GM12874 (cell line): ENCODE measurements at regions not wholly inside any gene's neighbourhood (a gene's known extent, or its start where the extent isn't known, plus 50 kb on each side); places are given as distances from the start of the nearest gene placed in this dataset.

Experiments used
- TF ChIP-seq, protein P1 (sequence below): IDR thresholded peaks from 2 replicates; pipeline ENCODE4 v1.5.1; 2011; ENCODE audit warnings: low read depth, mild to moderate bottlenecking, control low read depth, low read length, moderate library complexity; ENCODE audit not compliant: insufficient read depth

DNA sequence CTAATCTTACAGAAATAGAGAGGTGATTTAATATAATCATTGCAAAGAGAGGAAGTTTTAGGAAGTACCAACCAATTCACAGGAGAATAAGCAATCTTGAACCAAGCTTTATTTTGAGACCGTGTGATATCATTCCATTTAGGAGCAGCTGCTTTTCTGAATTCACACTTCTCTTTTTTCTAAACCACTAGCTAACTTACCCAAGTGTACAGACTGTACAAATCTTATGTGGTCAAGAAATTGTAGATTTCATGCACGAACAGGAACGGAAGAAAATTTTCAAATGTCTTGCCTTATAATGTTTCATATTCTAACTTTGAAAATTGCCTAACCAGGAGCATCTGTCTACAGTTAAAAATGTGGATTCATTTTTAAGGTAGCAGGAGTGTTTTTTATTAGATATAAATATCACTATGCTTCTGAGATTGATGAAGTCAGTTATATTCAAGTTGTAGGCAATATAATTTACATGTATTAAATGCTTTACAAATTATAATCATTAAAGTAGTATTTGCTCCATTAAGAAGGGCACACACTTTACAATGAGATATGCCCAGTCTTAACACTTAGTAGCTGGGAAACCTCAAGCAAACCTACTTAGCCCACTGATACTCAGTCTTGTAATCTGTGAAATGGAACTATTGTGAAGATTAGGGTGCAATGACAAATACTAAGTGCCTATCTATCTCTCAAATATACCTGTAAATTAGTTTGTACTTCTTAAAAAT, 86.7 kb upstream of the FOXN2 start:
- TF ChIP-seq, protein P1, sequence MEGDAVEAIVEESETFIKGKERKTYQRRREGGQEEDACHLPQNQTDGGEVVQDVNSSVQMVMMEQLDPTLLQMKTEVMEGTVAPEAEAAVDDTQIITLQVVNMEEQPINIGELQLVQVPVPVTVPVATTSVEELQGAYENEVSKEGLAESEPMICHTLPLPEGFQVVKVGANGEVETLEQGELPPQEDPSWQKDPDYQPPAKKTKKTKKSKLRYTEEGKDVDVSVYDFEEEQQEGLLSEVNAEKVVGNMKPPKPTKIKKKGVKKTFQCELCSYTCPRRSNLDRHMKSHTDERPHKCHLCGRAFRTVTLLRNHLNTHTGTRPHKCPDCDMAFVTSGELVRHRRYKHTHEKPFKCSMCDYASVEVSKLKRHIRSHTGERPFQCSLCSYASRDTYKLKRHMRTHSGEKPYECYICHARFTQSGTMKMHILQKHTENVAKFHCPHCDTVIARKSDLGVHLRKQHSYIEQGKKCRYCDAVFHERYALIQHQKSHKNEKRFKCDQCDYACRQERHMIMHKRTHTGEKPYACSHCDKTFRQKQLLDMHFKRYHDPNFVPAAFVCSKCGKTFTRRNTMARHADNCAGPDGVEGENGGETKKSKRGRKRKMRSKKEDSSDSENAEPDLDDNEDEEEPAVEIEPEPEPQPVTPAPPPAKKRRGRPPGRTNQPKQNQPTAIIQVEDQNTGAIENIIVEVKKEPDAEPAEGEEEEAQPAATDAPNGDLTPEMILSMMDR, result no peak

DNA sequence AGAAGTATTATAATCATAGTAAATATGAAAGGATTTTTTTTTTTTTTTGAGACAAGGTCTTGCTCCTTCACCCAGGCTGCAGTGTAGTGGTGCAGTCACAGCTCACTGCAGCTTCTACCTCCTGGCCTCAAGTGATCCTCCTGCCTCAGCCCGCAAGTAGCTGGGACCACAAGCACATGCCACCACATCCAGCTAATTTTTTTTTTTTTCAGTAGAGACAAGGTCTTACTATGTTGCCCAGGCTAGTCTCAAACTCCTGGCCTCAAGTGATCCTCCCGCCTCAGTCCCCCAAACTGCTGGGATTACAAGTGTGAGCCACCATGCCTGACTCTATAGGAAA, 86.2 kb upstream of the FOXN2 start:
- TF ChIP-seq, protein P1, result no peak

DNA sequence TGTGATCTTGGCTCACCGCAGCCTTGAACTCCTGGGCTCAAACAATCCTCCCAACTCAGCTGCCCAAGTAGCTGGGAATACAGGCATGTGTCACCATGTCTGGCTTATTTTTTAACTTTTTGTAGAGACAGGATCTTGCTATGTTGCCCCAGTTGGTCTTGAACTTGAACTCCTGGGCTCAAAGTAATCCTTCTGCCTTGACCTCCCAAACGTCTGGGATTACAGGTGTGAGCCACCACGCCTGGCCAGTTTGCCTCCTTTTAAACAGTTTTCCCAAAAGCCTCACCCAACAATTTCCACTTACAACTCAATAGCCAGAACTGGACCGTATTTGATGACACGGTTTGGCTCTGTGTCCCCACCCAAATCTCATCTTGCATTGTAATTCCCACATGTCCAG, 85.4 kb upstream of the FOXN2 start:
- TF ChIP-seq, protein P1, result no peak

DNA sequence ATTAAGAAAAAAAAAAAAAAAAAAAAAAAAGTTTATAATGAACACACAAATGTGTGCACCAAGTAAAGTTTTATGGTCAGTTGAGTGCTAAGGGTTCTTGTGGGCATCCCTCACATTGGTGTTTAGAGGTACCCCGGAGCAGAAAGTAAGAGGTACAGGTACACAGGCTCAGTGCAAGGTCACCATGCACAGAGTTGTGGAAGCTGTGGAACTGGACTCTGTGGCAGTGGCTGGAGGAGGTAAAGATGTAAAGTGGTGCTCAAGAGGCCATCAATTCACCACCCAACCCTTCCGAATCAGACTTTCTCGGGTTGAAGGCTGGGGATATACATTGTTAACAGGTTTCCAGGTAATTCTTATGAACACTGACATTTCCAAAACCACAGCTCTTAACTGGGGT, 83.6 kb upstream of the FOXN2 start:
- TF ChIP-seq, protein P1, result no peak

DNA sequence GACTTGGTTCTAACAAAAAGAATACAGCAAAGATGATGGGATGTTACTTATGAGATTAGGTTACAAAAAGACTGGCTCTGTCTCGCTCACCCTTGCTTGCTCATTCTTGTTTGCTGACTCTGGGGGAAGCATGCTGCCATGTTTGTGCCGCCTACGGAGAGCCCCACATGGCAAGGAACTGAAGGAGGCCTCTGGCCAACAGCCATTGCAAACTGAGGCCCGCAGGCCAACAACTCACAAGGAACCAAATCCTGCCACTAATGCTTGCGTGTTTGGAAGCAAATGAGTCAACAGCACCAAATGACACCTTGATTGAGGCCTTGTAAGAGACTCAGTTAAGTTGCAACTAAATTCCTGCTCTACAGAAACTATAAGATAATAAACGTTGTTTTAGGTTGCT, 82.1 kb upstream of the FOXN2 start:
- TF ChIP-seq, protein P1, result no peak

DNA sequence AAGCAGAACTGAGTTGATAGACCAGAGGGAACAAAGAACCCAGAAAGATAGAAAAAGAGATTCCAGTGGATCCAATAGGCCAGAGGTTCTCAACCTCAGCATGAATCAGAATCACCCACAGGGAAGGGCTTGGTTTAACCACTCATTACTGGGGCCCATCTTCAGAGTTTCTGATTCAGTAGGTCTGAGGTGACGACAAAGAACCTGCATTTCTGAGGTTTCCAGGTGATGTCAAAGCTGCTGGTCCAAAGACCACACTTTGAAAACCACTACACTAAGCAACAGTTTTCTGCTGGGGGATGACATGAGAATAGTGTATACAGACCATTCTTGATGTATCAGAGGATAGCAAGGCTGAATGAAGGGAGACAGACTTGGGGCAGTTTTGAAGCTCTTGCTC, 81.5 kb upstream of the FOXN2 start:
- TF ChIP-seq, protein P1, result no peak

DNA sequence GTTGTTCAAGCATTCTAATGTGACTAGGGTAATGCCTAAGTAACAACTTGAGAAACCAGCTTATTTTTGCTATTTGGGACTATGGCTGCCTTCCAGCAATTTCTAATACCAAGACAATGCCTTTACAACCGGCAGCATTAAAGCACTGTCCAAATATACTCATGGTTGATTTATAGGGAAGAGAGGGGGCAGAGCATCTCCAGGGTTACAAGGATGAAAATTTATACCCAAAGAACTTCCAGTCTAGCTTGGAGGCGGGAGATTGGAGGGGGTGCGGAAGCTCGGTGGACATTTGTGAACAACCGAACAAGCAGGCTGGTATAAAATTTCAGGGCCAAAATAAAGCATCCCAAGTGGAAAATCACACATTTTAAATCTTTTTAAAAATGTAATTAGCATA, 79.4 kb upstream of the FOXN2 start:
- TF ChIP-seq, protein P1, result no peak

DNA sequence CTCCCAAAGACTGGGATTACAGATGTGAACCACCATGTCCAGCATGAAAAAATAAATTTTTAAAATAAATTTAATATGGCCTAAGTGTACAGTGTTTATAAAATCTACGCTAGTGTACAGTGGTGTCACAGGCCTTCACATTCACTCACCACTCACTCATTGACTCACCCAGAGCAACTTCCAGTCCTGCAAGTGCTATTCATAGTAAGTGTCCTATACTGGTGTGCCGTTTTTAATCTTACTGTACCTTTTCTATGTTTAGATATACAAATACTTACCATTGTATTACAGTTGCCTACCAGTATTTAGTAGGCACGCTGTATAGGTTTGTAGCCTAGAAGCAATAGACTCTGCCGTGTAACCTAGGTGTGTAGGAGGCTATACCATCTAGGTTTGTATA, 76.1 kb upstream of the FOXN2 start:
- TF ChIP-seq, protein P1, result no peak
